HCT116 (cell line): ENCODE measurements at regions not wholly inside any gene's neighbourhood (a gene's known extent, or its start where the extent isn't known, plus 50 kb on each side); places are given as distances from the start of the nearest gene placed in this dataset.

Experiments
- CBX3 ChIP-seq: IDR thresholded peaks from 2 replicates; pipeline ENCODE4 v1.6.1; 2012; ENCODE audit warnings: low read depth
- CTCF ChIP-seq, 3 experiments: fragments of 200-600 bp in 1 of 3; sonication (generic) in 1 of 3; IDR thresholded peaks in 2 of 3; conservative IDR thresholded peaks in 1 of 3; 2 replicates each; pipeline ENCODE4 v1.5.1; 2012 to 2017; ENCODE audit warnings: low read depth in 2 of 3, low read length in 2 of 3, antibody characterized with exemption in 1 of 3, borderline replicate concordance in 1 of 3, control low read depth in 1 of 3, mild to moderate bottlenecking in 1 of 3, mixed read lengths in 1 of 3, mixed run types in 1 of 3, moderate library complexity in 1 of 3; ENCODE audit not compliant: insufficient read depth in 1 of 3
- EZH2 ChIP-seq: fragments of 200-600 bp; sonication (generic); IDR thresholded peaks from 2 replicates; pipeline ENCODE4 v1.6.1; 2017; ENCODE audit warnings: antibody characterized with exemption, mixed run types
- EZH2phosphoT487 ChIP-seq: fragments of 200-600 bp; IDR thresholded peaks from 2 replicates; pipeline ENCODE4 v1.6.1; 2018; ENCODE audit warnings: antibody characterized with exemption, borderline replicate concordance
- JUND ChIP-seq: IDR thresholded peaks from 2 replicates; pipeline ENCODE4 v1.6.1; 2012
- POLR2A ChIP-seq: IDR thresholded peaks from 2 replicates; pipeline ENCODE4 v1.7.0; 2011; ENCODE audit warnings: borderline replicate concordance; ENCODE audit not compliant: insufficient read depth, insufficient read length; ENCODE audit errors: extremely low read depth
- RAD21 ChIP-seq: IDR thresholded peaks from 2 replicates; pipeline ENCODE4 v1.6.1; 2012; ENCODE audit warnings: low read depth, mild to moderate bottlenecking
- YY1 ChIP-seq: IDR thresholded peaks from 2 replicates; pipeline ENCODE4 v1.6.1; 2011; ENCODE audit warnings: low read length, low read depth, moderate library complexity, mild to moderate bottlenecking; ENCODE audit not compliant: insufficient replicate concordance; ENCODE audit errors: extremely low read depth

GRCh38 chr10:3271354-3272115, 99.0 kb upstream of the PITRM1 start:
- TF ChIP-seq POLR2A (no peak), YY1 (no peak), CTCF (IDR thresholded peaks at IDR 0.05 in 2 of 3, conservative IDR thresholded peaks at IDR 0.05 in 1 of 3; ENCODE audit: borderline replicate concordance in 1 of 3, insufficient read depth in 1 of 3, low read depth in 2 of 3, low read length in 2 of 3) (no peak), JUND (no peak), EZH2phosphoT487 (no peak), EZH2 (no peak), RAD21 (no peak), CBX3 (no peak)
